HL-60 (cell line): ENCODE measurements at regions not wholly inside any gene's neighbourhood (a gene's known extent, or its start where the extent isn't known, plus 50 kb on each side); places are given as distances from the start of the nearest gene placed in this dataset.

Experiments used
- DNase-seq, 2 experiments: peaks; one replicate each; pipeline ENCODE4 v3.0.0-alpha.2; 2010 to 2020; ENCODE audit warnings: low read depth in 1 of 2, low spot score in 1 of 2
- H3K27ac ChIP-seq: fragments of 250-450 bp; sonication (Bioruptor Pico); replicated peaks from 2 replicates; pipeline ENCODE4 v1.5.1; 2020; ENCODE audit warnings: mild to moderate bottlenecking, moderate library complexity
- H3K27me3 ChIP-seq: fragments of 250-450 bp; sonication (Bioruptor Pico); 2 replicates; pipeline ENCODE4 v1.5.1; 2021; ENCODE audit warnings: mild to moderate bottlenecking, moderate library complexity; ENCODE audit not compliant: insufficient read depth, poor library complexity, severe bottlenecking
- H3K4me3 ChIP-seq: replicated peaks from 2 replicates; pipeline ENCODE4 v1.5.1; 2011; ENCODE audit warnings: mild to moderate bottlenecking, control low read depth, low read length; ENCODE audit not compliant: insufficient read depth
- GABPA ChIP-seq: IDR thresholded peaks from 2 replicates; pipeline ENCODE4 v1.6.1; 2012; ENCODE audit warnings: low read depth
- POLR2AphosphoS5 ChIP-seq: IDR thresholded peaks from 2 replicates; pipeline ENCODE4 v1.6.1; 2012; ENCODE audit warnings: low read depth
- SPI1 ChIP-seq: IDR thresholded peaks from 2 replicates; pipeline ENCODE4 v1.6.1; 2012; ENCODE audit warnings: low read depth, mild to moderate bottlenecking, borderline replicate concordance
- TF ChIP-seq, protein P1 (sequence below): IDR thresholded peaks from one replicate; pipeline ENCODE4 v1.5.1; 2011; ENCODE audit warnings: low read length, control low read depth, inconsistent platforms; ENCODE audit not compliant: insufficient read depth
- TF ChIP-seq, protein P2 (sequence below): IDR thresholded peaks from 2 replicates; pipeline ENCODE4 v1.6.1; 2012; ENCODE audit warnings: low read depth; ENCODE audit not compliant: insufficient replicate concordance

- Histone ChIP-seq H3K27me3 (no peaks in the 10 kb centered on the region), H3K4me3 (no peak overlapping the region), H3K27ac (no peak overlapping the region)
- DNase-seq: no peak
- no peak for TF ChIP-seq SPI1
- TF ChIP-seq POLR2AphosphoS5: no peak
- TF ChIP-seq, protein P1, sequence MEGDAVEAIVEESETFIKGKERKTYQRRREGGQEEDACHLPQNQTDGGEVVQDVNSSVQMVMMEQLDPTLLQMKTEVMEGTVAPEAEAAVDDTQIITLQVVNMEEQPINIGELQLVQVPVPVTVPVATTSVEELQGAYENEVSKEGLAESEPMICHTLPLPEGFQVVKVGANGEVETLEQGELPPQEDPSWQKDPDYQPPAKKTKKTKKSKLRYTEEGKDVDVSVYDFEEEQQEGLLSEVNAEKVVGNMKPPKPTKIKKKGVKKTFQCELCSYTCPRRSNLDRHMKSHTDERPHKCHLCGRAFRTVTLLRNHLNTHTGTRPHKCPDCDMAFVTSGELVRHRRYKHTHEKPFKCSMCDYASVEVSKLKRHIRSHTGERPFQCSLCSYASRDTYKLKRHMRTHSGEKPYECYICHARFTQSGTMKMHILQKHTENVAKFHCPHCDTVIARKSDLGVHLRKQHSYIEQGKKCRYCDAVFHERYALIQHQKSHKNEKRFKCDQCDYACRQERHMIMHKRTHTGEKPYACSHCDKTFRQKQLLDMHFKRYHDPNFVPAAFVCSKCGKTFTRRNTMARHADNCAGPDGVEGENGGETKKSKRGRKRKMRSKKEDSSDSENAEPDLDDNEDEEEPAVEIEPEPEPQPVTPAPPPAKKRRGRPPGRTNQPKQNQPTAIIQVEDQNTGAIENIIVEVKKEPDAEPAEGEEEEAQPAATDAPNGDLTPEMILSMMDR: no peak
- TF ChIP-seq, protein P2, sequence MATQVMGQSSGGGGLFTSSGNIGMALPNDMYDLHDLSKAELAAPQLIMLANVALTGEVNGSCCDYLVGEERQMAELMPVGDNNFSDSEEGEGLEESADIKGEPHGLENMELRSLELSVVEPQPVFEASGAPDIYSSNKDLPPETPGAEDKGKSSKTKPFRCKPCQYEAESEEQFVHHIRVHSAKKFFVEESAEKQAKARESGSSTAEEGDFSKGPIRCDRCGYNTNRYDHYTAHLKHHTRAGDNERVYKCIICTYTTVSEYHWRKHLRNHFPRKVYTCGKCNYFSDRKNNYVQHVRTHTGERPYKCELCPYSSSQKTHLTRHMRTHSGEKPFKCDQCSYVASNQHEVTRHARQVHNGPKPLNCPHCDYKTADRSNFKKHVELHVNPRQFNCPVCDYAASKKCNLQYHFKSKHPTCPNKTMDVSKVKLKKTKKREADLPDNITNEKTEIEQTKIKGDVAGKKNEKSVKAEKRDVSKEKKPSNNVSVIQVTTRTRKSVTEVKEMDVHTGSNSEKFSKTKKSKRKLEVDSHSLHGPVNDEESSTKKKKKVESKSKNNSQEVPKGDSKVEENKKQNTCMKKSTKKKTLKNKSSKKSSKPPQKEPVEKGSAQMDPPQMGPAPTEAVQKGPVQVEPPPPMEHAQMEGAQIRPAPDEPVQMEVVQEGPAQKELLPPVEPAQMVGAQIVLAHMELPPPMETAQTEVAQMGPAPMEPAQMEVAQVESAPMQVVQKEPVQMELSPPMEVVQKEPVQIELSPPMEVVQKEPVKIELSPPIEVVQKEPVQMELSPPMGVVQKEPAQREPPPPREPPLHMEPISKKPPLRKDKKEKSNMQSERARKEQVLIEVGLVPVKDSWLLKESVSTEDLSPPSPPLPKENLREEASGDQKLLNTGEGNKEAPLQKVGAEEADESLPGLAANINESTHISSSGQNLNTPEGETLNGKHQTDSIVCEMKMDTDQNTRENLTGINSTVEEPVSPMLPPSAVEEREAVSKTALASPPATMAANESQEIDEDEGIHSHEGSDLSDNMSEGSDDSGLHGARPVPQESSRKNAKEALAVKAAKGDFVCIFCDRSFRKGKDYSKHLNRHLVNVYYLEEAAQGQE: no peak
- no peak for TF ChIP-seq GABPA
These were observed 89.3 kb upstream of the NAP1L1 start for GRCh38 chr12:76173756-76174155.

GRCh38 chr12:76158518-76159321, 74.2 kb upstream of the NAP1L1 start:
- DNase-seq: peak; percentile 82 to 83
- Histone ChIP-seq H3K27ac (peak overlapping the region; percentile 77), H3K27me3 (no peaks in the 10 kb centered on the region), H3K4me3 (no peak overlapping the region)
- TF ChIP-seq, protein P2: no peak
- TF ChIP-seq, protein P1: peak; percentile 90
- TF ChIP-seq SPI1 (peak; percentile 60; the same call in 1 of the 2 replicates), POLR2AphosphoS5 (0 out of 2 replicates have a peak, but pooled peaks have one; percentile 23), GABPA (no peak)

- no peak for DNase-seq
- no peak overlapping the region for H3K4me3 ChIP-seq
- H3K27ac ChIP-seq: peak overlapping the region; percentile 78
- no peaks in the 10 kb centered on the region for H3K27me3 ChIP-seq
- TF ChIP-seq POLR2AphosphoS5 (no peak), SPI1 (no peak), GABPA (no peak)
- TF ChIP-seq, protein P1: no peak
- TF ChIP-seq, protein P2: no peak
These were observed 72.2 kb upstream of the NAP1L1 start for GRCh38 chr12:76156726-76157125.
